Peyer's patch (tissue), 4 donors: ENCODE measurements at regions not wholly inside any gene's neighbourhood (a gene's known extent, or its start where the extent isn't known, plus 50 kb on each side); places are given as distances from the start of the nearest gene placed in this dataset.

ENCODE experiments used
- DNase-seq, 3 donors: peaks; one replicate each; pipeline ENCODE4 v3.0.0-alpha.2; 2017 to 2019
- H3K27ac ChIP-seq, 4 donors: fragments of 200-600 bp; sonication (generic); one replicate each; pipeline ENCODE4 v1.5.1; 2016 to 2019
- H3K27me3 ChIP-seq, 2 donors: fragments of 200-600 bp; sonication (generic); one replicate each; pipeline ENCODE4 v1.5.1; 2019
- H3K36me3 ChIP-seq, 3 donors: fragments of 200-600 bp; sonication (generic); one replicate each; pipeline ENCODE4 v1.5.1; 2016 to 2019
- H3K4me1 ChIP-seq, 4 donors: fragments of 200-600 bp; sonication (generic); one replicate each; pipeline ENCODE4 v1.5.1; 2016 to 2019
- H3K4me3 ChIP-seq, 4 donors: fragments of 200-600 bp; sonication (generic); 1 replicate in 3 of 4; 2 replicates in 1 of 4; pipeline ENCODE4 v1.5.1; 2016 to 2019; ENCODE audit warnings: mild to moderate bottlenecking in 1 of 4
- H3K9me3 ChIP-seq, 4 donors: fragments of 200-600 bp; sonication (generic); one replicate each; pipeline ENCODE4 v1.5.1; 2016 to 2019; ENCODE audit warnings: mild to moderate bottlenecking in 1 of 4
- CTCF ChIP-seq, 6 experiments: fragments of 450-650 bp in 4 of 6; fragments of 200-600 bp in 2 of 6; sonication (generic) in 1 of 6; IDR thresholded peaks; one replicate each; pipeline ENCODE4 v1.5.1; 2017 to 2019; ENCODE audit warnings: antibody characterized with exemption in 6 of 6, mild to moderate bottlenecking in 3 of 6, moderate library complexity in 1 of 6
- POLR2A ChIP-seq, 2 donors: fragments of 450-650 bp; IDR thresholded peaks; one replicate each; pipeline ENCODE4 v1.5.1; 2017; ENCODE audit warnings: antibody characterized with exemption in 2 of 2, mild to moderate bottlenecking in 2 of 2, moderate library complexity in 2 of 2

- Histone ChIP-seq H3K9me3 (no peaks in the 10 kb centered on the region), H3K4me1 (no peaks in the 10 kb centered on the region), H3K4me3 (no peak overlapping the region), H3K27ac (no peak overlapping the region), H3K36me3 (no peaks in the 10 kb centered on the region), H3K27me3 (no peaks in the 10 kb centered on the region)
- TF ChIP-seq POLR2A (IDR thresholded peaks at IDR 0.05) (no peak), CTCF (IDR thresholded peaks at IDR 0.05) (no peak)
- no peak for DNase-seq
Measured at GRCh38 chr6:101326411-101326810, 67.1 kb upstream of the GRIK2 start.

GRCh38 chr6:101341926-101342325 lies 51.6 kb upstream of the GRIK2 start:
- Histone ChIP-seq H3K36me3 (no peaks in the 10 kb centered on the region), H3K4me1 (no peaks in the 10 kb centered on the region), H3K27ac (no peak overlapping the region), H3K9me3 (no peaks in the 10 kb centered on the region), H3K4me3 (no peak overlapping the region), H3K27me3 (no peaks in the 10 kb centered on the region)
- TF ChIP-seq POLR2A (IDR thresholded peaks at IDR 0.05) (no peak), CTCF (IDR thresholded peaks at IDR 0.05) (no peak)
- DNase-seq = no peak
